ENCODE measurements at regions not wholly inside any gene's neighbourhood (a gene's known extent, or its start where the extent isn't known, plus 50 kb on each side); places are given as distances from the start of the nearest gene placed in this dataset.

DNA sequence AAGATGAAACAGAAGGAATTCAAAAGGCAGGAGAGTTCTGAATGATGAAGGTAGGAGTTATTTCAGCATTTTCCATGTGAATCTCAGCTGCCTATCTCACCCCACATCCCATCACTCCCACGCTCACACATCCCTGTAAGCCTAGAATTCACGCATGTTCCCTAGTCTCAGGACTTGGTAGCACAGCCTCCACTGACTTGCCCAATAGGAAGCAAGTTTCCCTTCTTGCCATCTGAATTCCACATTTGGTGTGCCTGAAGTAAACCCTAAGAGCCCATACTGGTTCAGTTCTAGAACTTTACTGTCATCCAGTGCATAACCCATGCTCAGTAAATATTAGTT lies 56.6 kb downstream of the STYXL2 start:
- TF ChIP-seq, protein P1, sequence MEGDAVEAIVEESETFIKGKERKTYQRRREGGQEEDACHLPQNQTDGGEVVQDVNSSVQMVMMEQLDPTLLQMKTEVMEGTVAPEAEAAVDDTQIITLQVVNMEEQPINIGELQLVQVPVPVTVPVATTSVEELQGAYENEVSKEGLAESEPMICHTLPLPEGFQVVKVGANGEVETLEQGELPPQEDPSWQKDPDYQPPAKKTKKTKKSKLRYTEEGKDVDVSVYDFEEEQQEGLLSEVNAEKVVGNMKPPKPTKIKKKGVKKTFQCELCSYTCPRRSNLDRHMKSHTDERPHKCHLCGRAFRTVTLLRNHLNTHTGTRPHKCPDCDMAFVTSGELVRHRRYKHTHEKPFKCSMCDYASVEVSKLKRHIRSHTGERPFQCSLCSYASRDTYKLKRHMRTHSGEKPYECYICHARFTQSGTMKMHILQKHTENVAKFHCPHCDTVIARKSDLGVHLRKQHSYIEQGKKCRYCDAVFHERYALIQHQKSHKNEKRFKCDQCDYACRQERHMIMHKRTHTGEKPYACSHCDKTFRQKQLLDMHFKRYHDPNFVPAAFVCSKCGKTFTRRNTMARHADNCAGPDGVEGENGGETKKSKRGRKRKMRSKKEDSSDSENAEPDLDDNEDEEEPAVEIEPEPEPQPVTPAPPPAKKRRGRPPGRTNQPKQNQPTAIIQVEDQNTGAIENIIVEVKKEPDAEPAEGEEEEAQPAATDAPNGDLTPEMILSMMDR (conservative IDR thresholded peaks at IDR 0.05 in 1 of 2, IDR thresholded peaks at IDR 0.05 in 1 of 2; ENCODE audit: extremely low read depth in 1 of 2, insufficient read depth in 1 of 2, low read depth in 1 of 2, low read length in 2 of 2), result no peak
- no peak for TF ChIP-seq EZH2 (IDR thresholded peaks at IDR 0.05; ENCODE audit: borderline replicate concordance, low read length)
